IMR-90 (cell line): ENCODE measurements at regions not wholly inside any gene's neighbourhood (a gene's known extent, or its start where the extent isn't known, plus 50 kb on each side); places are given as distances from the start of the nearest gene placed in this dataset.

Experiments used
- ATAC-seq: fragments of 200-7000 bp; cut with Tn5 transposase; 2 replicates; pipeline ENCODE4 v1.9.1; 2020; ENCODE audit warnings: low read depth, mild to moderate bottlenecking, moderate library complexity
- BruUV-seq: library from RNA; stranded (reverse); fragments of 400-500 nt; replicated peaks from 2 replicates; lab custom pipeline; 2021; lab: Mats Ljungman, UMichigan
- CTCF ChIA-PET: fragments of 300-600 bp; formaldehyde crosslinking; extraction: SDS; loops from one replicate; lab custom pipeline; 2021; ENCODE audit warnings: antibody characterized with exemption; lab: Yijun Ruan, JAX
- POLR2A ChIA-PET: fragments of 300-600 bp; sonication (Branson Sonifier 250); formaldehyde crosslinking; loops from one replicate; lab custom pipeline; 2022; ENCODE audit warnings: antibody characterized with exemption; ENCODE audit not compliant: unreplicated experiment; lab: Charles Lee
- DNase-seq: peaks from one replicate; pipeline ENCODE4 v3.0.0; 2013
- H2AFZ ChIP-seq: replicated peaks from 2 replicates; pipeline ENCODE3; 2013; ENCODE audit warnings: low read length, mild to moderate bottlenecking; ENCODE audit not compliant: poor library complexity
- H2AK5ac ChIP-seq: 2 replicates; pipeline ENCODE4 v1.6.1; 2013; ENCODE audit warnings: low read depth, low read length, inconsistent platforms
- H2AK9ac ChIP-seq: replicated peaks from 2 replicates; pipeline ENCODE3; 2013; ENCODE audit warnings: mild to moderate bottlenecking, low read depth, low read length, moderate library complexity; ENCODE audit not compliant: poor library complexity
- H2BK120ac ChIP-seq: 2 replicates; pipeline ENCODE4 v1.6.1; 2013; ENCODE audit warnings: low read depth, low read length, inconsistent platforms
- H2BK15ac ChIP-seq: 3 replicates; pipeline ENCODE4 v1.6.1; 2013; ENCODE audit warnings: low read depth, low read length, inconsistent platforms
- H2BK20ac ChIP-seq: 2 replicates; pipeline ENCODE4 v1.6.1; 2013; ENCODE audit warnings: low read depth, mild to moderate bottlenecking, inconsistent platforms, low read length, moderate library complexity
- H2BK5ac ChIP-seq: 2 replicates; pipeline ENCODE4 v1.6.1; 2013; ENCODE audit warnings: mild to moderate bottlenecking, low read depth, low read length, inconsistent platforms; ENCODE audit not compliant: poor library complexity, severe bottlenecking
- H3K14ac ChIP-seq: replicated peaks from 2 replicates; pipeline ENCODE4 v1.6.1; 2013; ENCODE audit warnings: low read depth, low read length, inconsistent platforms
- H3K18ac ChIP-seq: 2 replicates; pipeline ENCODE4 v1.6.1; 2013; ENCODE audit warnings: low read depth, low read length, control low read depth
- H3K23ac ChIP-seq: 2 replicates; pipeline ENCODE4 v1.6.1; 2013; ENCODE audit warnings: low read depth, low read length, inconsistent platforms
- H3K27ac ChIP-seq: 2 replicates; pipeline ENCODE4 v1.5.1; 2013; ENCODE audit warnings: mild to moderate bottlenecking, control low read depth, low read length; ENCODE audit not compliant: insufficient read depth
- H3K27me3 ChIP-seq: 2 replicates; pipeline ENCODE4 v1.6.1; 2013; ENCODE audit warnings: low read length; ENCODE audit not compliant: control insufficient read depth, insufficient read depth
- H3K36me3 ChIP-seq: 2 replicates; pipeline ENCODE4 v1.6.1; 2013; ENCODE audit warnings: low read length, mixed read lengths; ENCODE audit not compliant: control insufficient read depth, insufficient read depth
- H3K4ac ChIP-seq: 2 replicates; pipeline ENCODE4 v1.6.1; 2013; ENCODE audit warnings: low read depth, low read length, inconsistent platforms
- H3K4me1 ChIP-seq: 2 replicates; pipeline ENCODE4 v1.6.1; 2013; ENCODE audit warnings: low read length, mixed read lengths; ENCODE audit not compliant: control insufficient read depth, insufficient read depth
- H3K4me2 ChIP-seq: 2 replicates; pipeline ENCODE4 v1.6.1; 2013; ENCODE audit warnings: low read depth, mild to moderate bottlenecking, control low read depth, low read length, moderate library complexity
- H3K4me3 ChIP-seq: 2 replicates; pipeline ENCODE4 v1.5.1; 2013; ENCODE audit warnings: low read depth, mild to moderate bottlenecking, control low read depth, low read length, moderate library complexity; ENCODE audit not compliant: insufficient read depth
- H3K56ac ChIP-seq: 2 replicates; pipeline ENCODE4 v1.6.1; 2013; ENCODE audit warnings: low read length, inconsistent platforms; ENCODE audit not compliant: insufficient read depth; ENCODE audit errors: extremely low read depth
- H3K79me1 ChIP-seq, 2 experiments: 2 replicates each; pipeline ENCODE4 v1.6.1; 2013; ENCODE audit warnings: low read length in 2 of 2, inconsistent platforms in 1 of 2, low read depth in 1 of 2
- H3K9ac ChIP-seq: 2 replicates; pipeline ENCODE4 v1.6.1; 2013; ENCODE audit warnings: low read depth, low read length, control low read depth
- H3K9me1 ChIP-seq: 2 replicates; pipeline ENCODE4 v1.6.1; 2013; ENCODE audit warnings: low read length, inconsistent platforms; ENCODE audit not compliant: insufficient read depth
- H3K9me3 ChIP-seq: 2 replicates; pipeline ENCODE4 v1.6.1; 2013; ENCODE audit warnings: low read length; ENCODE audit not compliant: control insufficient read depth, insufficient read depth
- H4K20me1 ChIP-seq: 2 replicates; pipeline ENCODE4 v1.6.1; 2013; ENCODE audit warnings: low read length, inconsistent platforms; ENCODE audit not compliant: insufficient read depth
- H4K5ac ChIP-seq: 2 replicates; pipeline ENCODE4 v1.6.1; 2013; ENCODE audit warnings: mild to moderate bottlenecking, low read depth, low read length, control low read depth
- H4K8ac ChIP-seq, 2 experiments: 2 replicates each; pipeline ENCODE4 v1.6.1; 2013; ENCODE audit warnings: low read depth in 2 of 2, low read length in 2 of 2, control low read depth in 1 of 2, inconsistent platforms in 1 of 2
- H4K91ac ChIP-seq: 2 replicates; pipeline ENCODE4 v1.6.1; 2013; ENCODE audit warnings: low read depth, low read length, inconsistent platforms; ENCODE audit not compliant: insufficient read depth
- CHD1 ChIP-seq: IDR thresholded peaks from 2 replicates; pipeline ENCODE4 v1.6.1; 2012; ENCODE audit warnings: low read depth, low read length, improper control_type of control experiment
- POLR2A ChIP-seq: IDR thresholded peaks from 2 replicates; pipeline ENCODE4 v1.6.1; 2012; ENCODE audit warnings: mild to moderate bottlenecking, low read depth, low read length
- RFX5 ChIP-seq: IDR thresholded peaks from 2 replicates; pipeline ENCODE4 v1.8.0; 2012; ENCODE audit warnings: low read depth, mild to moderate bottlenecking, low read length, moderate library complexity
- SMC3 ChIP-seq: fragments of 150-350 bp; IDR thresholded peaks from 2 replicates; pipeline ENCODE4 v1.6.1; 2016; ENCODE audit warnings: low read depth, mild to moderate bottlenecking, antibody characterized with exemption, low read length, moderate library complexity
- USF2 ChIP-seq: fragments of 150-350 bp; IDR thresholded peaks from 2 replicates; pipeline ENCODE4 v1.6.1; 2017; ENCODE audit warnings: mild to moderate bottlenecking, antibody characterized with exemption, low read length, low read depth
- WGBS, 2 experiments: methylation state at CpG; one replicate each; pipeline versions ENCODE4 v1.1.5 to v1.1.7; 2013; ENCODE audit warnings: missing lambda C conversion rate in 2 of 2; ENCODE audit not compliant: insufficient read length in 1 of 2; ENCODE audit errors: extremely low coverage in 2 of 2; 5-methylcytosine and 5-hydroxymethylcytosine counted together
- dilution Hi-C: fragments of 300-500 bp; cut with HindIII; formaldehyde crosslinking; loops from one replicate; pipeline ENCODE4 v1.14.3; 2018; ENCODE audit warnings: low sequenced_read_pairs; ENCODE audit not compliant: unreplicated experiment
- in situ Hi-C: fragments of 300-500 bp; cut with MboI; formaldehyde crosslinking; loops from 3 replicates; pipeline ENCODE4 v1.14.3; 2019; ENCODE audit warnings: low sequenced_read_pairs, inconsistent platforms, mixed read lengths
- intact Hi-C: fragments of 100-400 bp; cut with micrococcal nuclease; formaldehyde crosslinking; loops from 2 replicates; pipeline ENCODE4 v1.10.0; 2022

- no peak overlapping the region for H2BK15ac ChIP-seq
- dilution Hi-C loops: no loop called here
- no peaks in the 10 kb centered on the region for H3K79me1 ChIP-seq
- H3K36me3 ChIP-seq: no peaks in the 10 kb centered on the region
- no peaks in the 10 kb centered on the region; the same call in none of the 2 replicates for H3K27me3 ChIP-seq
- H3K4me3 ChIP-seq: no peak overlapping the region
- in situ Hi-C loops: no loop called here
- H3K9me3 ChIP-seq: no peaks in the 10 kb centered on the region
- no peak overlapping the region for H3K9ac ChIP-seq
- no peak for ATAC-seq
- no peak overlapping the region for H3K27ac ChIP-seq
- no CpG with 5 or more reads among the region's 2 CpGs for WGBS, 2 experiments
- no peak overlapping the region for H3K18ac ChIP-seq
- no peak overlapping the region for H2BK20ac ChIP-seq
- no peak overlapping the region for H4K5ac ChIP-seq
- H2AK5ac ChIP-seq: no peak overlapping the region
- ChIA-PET POLR2A (no interaction called here), CTCF (interaction anchor here (0.6 kb wide), 1 partner anchor 933 kb away, joined by 3 read pairs; no protein-coding TSS in a partner anchor)
- no peak overlapping the region for H3K56ac ChIP-seq
- no peak for DNase-seq
- H3K4ac ChIP-seq: no peak overlapping the region
- no peak overlapping the region for H3K14ac ChIP-seq
- no peaks in the 10 kb centered on the region for H4K20me1 ChIP-seq
- BruUV-seq: no TSS peak
- TF ChIP-seq CHD1 (no peak), POLR2A (no peak), SMC3 (no peak), RFX5 (no peak), USF2 (no peak)
- peaks cover 5% of the 10 kb centered on the region; the same call in 1 of the 2 replicates for H3K9me1 ChIP-seq
- no peak overlapping the region for H3K23ac ChIP-seq
- H2AK9ac ChIP-seq: no peak overlapping the region
- H4K8ac ChIP-seq: no peak overlapping the region
- no peak overlapping the region for H2AFZ ChIP-seq
- no peak overlapping the region for H2BK120ac ChIP-seq
- intact Hi-C loops: no loop called here
- no peaks in the 10 kb centered on the region for H3K4me1 ChIP-seq
- no peak overlapping the region for H3K4me2 ChIP-seq
- no peak overlapping the region for H2BK5ac ChIP-seq
- no peak overlapping the region for H4K91ac ChIP-seq
Measured at GRCh38 chr9:99457406-99457805, 235.3 kb downstream of the SEC61B start.
